ENCODE measurements at regions not wholly inside any gene's neighbourhood (a gene's known extent, or its start where the extent isn't known, plus 50 kb on each side); places are given as distances from the start of the nearest gene placed in this dataset.

GRCh38 chr12:111024205-111024801 is 103.9 kb upstream of the MYL2 start:
- no peak for TF ChIP-seq CTCF (IDR thresholded peaks at IDR 0.05)
- DNase-seq (ENCODE audit: low spot score) (peak; percentile 24), ATAC-seq (ENCODE audit: low FRiP score) (no peak)

GRCh38 chr12:111022386-111022785 is 102.0 kb upstream of the MYL2 start:
- DNase-seq (ENCODE audit: low spot score), result no peak
- no peak for ATAC-seq (ENCODE audit: low FRiP score)
- no peak for TF ChIP-seq CTCF (IDR thresholded peaks at IDR 0.05)

- no peak for TF ChIP-seq CTCF (IDR thresholded peaks at IDR 0.05)
- no peak for ATAC-seq (ENCODE audit: low FRiP score)
- DNase-seq (ENCODE audit: low spot score), result no peak
Observed at GRCh38 chr12:111014547-111014946, 94.2 kb upstream of the MYL2 start.

- ATAC-seq (ENCODE audit: low FRiP score) (no peak), DNase-seq (ENCODE audit: low spot score) (no peak)
- no peak for TF ChIP-seq CTCF (IDR thresholded peaks at IDR 0.05)
Observed at GRCh38 chr12:111012918-111013317, 92.5 kb upstream of the MYL2 start.

GRCh38 chr12:111011999-111012600 is 91.7 kb upstream of the MYL2 start:
- no peak for TF ChIP-seq CTCF (IDR thresholded peaks at IDR 0.05)
- DNase-seq (ENCODE audit: low spot score) (no peak), ATAC-seq (ENCODE audit: low FRiP score) (no peak)

- DNase-seq (ENCODE audit: low spot score), result no peak
Observed at GRCh38 chr12:111010916-111011657, 90.7 kb upstream of the MYL2 start.

More at GRCh38 chr12:111010916-111011657, 90.7 kb upstream of the MYL2 start:
- TF ChIP-seq CTCF (IDR thresholded peaks at IDR 0.05), result no peak
- no peak for ATAC-seq (ENCODE audit: low FRiP score)

All from omental fat pad (tissue), 3 donors.